Neuron (in vitro differentiated cells): ENCODE measurements at regions not wholly inside any gene's neighbourhood (a gene's known extent, or its start where the extent isn't known, plus 50 kb on each side); places are given as distances from the start of the nearest gene placed in this dataset.
"Not testable (repeated sequence)": the region's sequence is repeated elsewhere in the genome, so short reads cannot be mapped to it uniquely, and the experiment has no call there.

ENCODE experiments used
- H2AFZ ChIP-seq: one replicate; pipeline ENCODE4 v1.6.1; 2013; ENCODE audit warnings: low read depth, mild to moderate bottlenecking, inconsistent platforms, low read length, moderate library complexity
- H3K27me3 ChIP-seq: one replicate; pipeline ENCODE4 v1.6.1; 2013; ENCODE audit warnings: low read length; ENCODE audit not compliant: insufficient read depth
- H3K36me3 ChIP-seq: one replicate; pipeline ENCODE4 v1.6.1; 2013; ENCODE audit warnings: low read length; ENCODE audit not compliant: insufficient read depth
- H3K4me1 ChIP-seq: one replicate; pipeline ENCODE4 v1.6.1; 2013; ENCODE audit warnings: low read length; ENCODE audit not compliant: insufficient read depth
- H3K4me3 ChIP-seq: 2 replicates; pipeline ENCODE4 v1.5.1; 2013; ENCODE audit warnings: mild to moderate bottlenecking, low read length, moderate library complexity
- H3K9me3 ChIP-seq: one replicate; pipeline ENCODE4 v1.6.1; 2013; ENCODE audit warnings: low read length

GRCh38 chr2:225771701-225772100, 372.2 kb downstream of the NYAP2 start:
- Histone ChIP-seq H3K27me3 (no peaks in the 10 kb centered on the region), H3K4me1 (no peaks in the 10 kb centered on the region), H3K4me3 (no peak overlapping the region), H2AFZ (no peak overlapping the region), H3K36me3 (no peaks in the 10 kb centered on the region), H3K9me3 (no peaks in the 10 kb centered on the region)

- H3K36me3 ChIP-seq, result no peaks in the 10 kb centered on the region
- H3K27me3 ChIP-seq, result no peaks in the 10 kb centered on the region
- H3K4me1 ChIP-seq, result no peaks in the 10 kb centered on the region
- no peaks in the 10 kb centered on the region for H3K9me3 ChIP-seq
- H2AFZ ChIP-seq, result no peak overlapping the region
- no peak overlapping the region for H3K4me3 ChIP-seq
Measured at GRCh38 chr2:225768741-225769140, 369.2 kb downstream of the NYAP2 start.

GRCh38 chr2:225766431-225766830, 366.9 kb downstream of the NYAP2 start:
- H3K4me1 ChIP-seq, result no peaks in the 10 kb centered on the region
- no peaks in the 10 kb centered on the region for H3K36me3 ChIP-seq
- no peaks in the 10 kb centered on the region for H3K27me3 ChIP-seq
- no peak overlapping the region for H2AFZ ChIP-seq
- no peak overlapping the region for H3K4me3 ChIP-seq
- no peaks in the 10 kb centered on the region for H3K9me3 ChIP-seq

GRCh38 chr2:225765820-225766219, 366.3 kb downstream of the NYAP2 start:
- Histone ChIP-seq H3K9me3 (no peaks in the 10 kb centered on the region), H3K27me3 (no peaks in the 10 kb centered on the region), H2AFZ (no peak overlapping the region), H3K4me3 (no peak overlapping the region), H3K36me3 (no peaks in the 10 kb centered on the region), H3K4me1 (no peaks in the 10 kb centered on the region)

GRCh38 chr2:225764346-225764745, 364.8 kb downstream of the NYAP2 start:
- H3K4me3 ChIP-seq, result no peak overlapping the region
- H2AFZ ChIP-seq, result no peak overlapping the region
- no peaks in the 10 kb centered on the region for H3K4me1 ChIP-seq
- no peaks in the 10 kb centered on the region for H3K27me3 ChIP-seq
- H3K36me3 ChIP-seq, result no peaks in the 10 kb centered on the region
- no peaks in the 10 kb centered on the region for H3K9me3 ChIP-seq

GRCh38 chr2:225763711-225764110, 364.2 kb downstream of the NYAP2 start:
- H3K4me1 ChIP-seq, result no peaks in the 10 kb centered on the region
- no peaks in the 10 kb centered on the region for H3K9me3 ChIP-seq
- no peaks in the 10 kb centered on the region for H3K36me3 ChIP-seq
- no peak overlapping the region for H3K4me3 ChIP-seq
- no peak overlapping the region for H2AFZ ChIP-seq
- no peaks in the 10 kb centered on the region for H3K27me3 ChIP-seq

DNA sequence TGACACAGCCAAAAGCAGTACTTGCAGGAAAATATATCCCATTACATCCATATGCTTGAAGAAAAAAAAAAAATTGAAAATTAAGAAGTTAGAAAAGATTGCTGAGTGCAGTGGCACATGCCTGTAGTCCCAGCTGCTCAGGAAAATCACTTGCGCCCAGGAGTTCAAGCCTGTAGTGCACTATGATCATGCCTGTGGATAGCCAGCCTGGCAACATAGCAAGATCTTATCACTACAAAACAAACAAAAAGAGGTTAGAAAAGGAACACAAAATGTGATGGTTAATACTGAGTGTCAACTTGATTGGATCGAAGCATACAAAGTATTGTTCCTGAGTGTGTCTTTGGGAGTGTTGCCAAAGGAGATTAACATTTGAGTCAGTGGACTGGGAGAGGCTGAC, 361.9 kb downstream of the NYAP2 start:
- no peaks in the 10 kb centered on the region for H3K9me3 ChIP-seq
- no peaks in the 10 kb centered on the region for H3K36me3 ChIP-seq
- H3K4me1 ChIP-seq, result no peaks in the 10 kb centered on the region
- H2AFZ ChIP-seq, result no peak overlapping the region
- H3K27me3 ChIP-seq, result no peaks in the 10 kb centered on the region
- H3K4me3 ChIP-seq, result no peak overlapping the region

DNA sequence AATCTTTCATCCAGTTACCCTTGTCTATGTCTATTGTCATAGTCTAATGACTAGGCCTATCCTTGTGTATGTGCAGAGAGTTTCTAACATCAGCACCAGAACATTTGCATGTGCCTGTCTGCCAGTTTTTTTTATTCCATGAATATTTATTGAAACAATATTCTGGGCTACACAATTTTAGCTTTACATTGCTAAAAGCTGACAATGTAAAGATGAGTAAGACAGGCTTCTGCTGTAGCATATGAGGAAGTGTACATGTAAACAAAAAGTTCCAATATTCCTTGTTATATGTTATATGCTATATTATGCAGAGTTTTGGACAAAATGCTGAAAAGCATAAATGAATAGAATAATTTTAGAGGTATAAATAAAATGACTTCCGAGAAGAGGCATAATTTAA, 357.7 kb downstream of the NYAP2 start:
- peaks cover 3% of the 10 kb centered on the region for H3K4me1 ChIP-seq
- H2AFZ ChIP-seq, result no peak overlapping the region
- no peak overlapping the region for H3K4me3 ChIP-seq
- no peaks in the 10 kb centered on the region for H3K9me3 ChIP-seq
- no peaks in the 10 kb centered on the region for H3K36me3 ChIP-seq
- no peaks in the 10 kb centered on the region for H3K27me3 ChIP-seq

DNA sequence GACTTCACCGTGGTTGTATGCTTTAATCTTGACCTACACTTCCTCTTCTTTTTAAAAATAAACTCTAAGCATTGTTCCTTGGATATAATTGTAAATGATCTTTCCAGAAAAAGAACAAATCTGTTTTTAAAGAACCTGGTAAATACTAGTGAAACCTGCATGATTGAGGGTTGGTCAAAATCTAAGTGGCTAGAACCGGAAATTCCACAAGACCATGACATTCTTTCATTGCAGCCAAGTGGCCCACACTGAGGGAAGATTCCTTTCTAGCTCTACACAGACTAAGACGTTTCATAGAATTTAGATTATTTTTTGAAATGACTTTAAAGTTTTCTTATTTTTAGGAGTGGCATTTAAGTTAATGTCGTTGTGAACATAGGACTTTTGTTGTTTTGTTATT, 356.7 kb downstream of the NYAP2 start:
- no peaks in the 10 kb centered on the region for H3K36me3 ChIP-seq
- H3K4me3 ChIP-seq, result no peak overlapping the region
- peaks cover 3% of the 10 kb centered on the region for H3K4me1 ChIP-seq
- no peaks in the 10 kb centered on the region for H3K27me3 ChIP-seq
- peak overlapping the region; percentile 40 for H2AFZ ChIP-seq
- H3K9me3 ChIP-seq, result no peaks in the 10 kb centered on the region

GRCh38 chr2:225748609-225749008, 349.1 kb downstream of the NYAP2 start:
- H2AFZ ChIP-seq, result no peak overlapping the region
- no peaks in the 10 kb centered on the region for H3K9me3 ChIP-seq
- H3K4me3 ChIP-seq, result no peak overlapping the region
- no peaks in the 10 kb centered on the region for H3K36me3 ChIP-seq
- no peaks in the 10 kb centered on the region for H3K27me3 ChIP-seq
- H3K4me1 ChIP-seq, result no peaks in the 10 kb centered on the region

DNA sequence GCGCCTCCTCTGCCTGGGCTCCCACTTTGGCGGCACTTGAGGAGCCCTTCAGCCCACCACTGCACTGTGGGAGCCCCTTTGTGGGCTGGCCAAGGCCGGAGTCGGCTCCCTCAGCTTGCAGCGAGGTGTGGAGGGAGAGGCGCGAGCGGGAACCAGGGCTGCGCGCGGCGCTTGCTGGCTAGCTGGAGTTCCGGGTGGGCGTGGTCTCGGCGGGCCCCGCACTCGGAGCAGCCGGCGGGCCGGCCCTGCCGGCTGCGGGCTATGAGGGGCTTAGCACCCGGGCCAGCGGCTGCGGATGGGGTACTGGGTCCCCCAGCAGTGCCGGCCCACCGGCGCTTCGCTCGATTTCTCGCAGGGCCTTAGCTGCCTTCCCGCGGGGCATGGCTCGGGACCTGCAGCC, 344.5 kb downstream of the NYAP2 start:
- not testable (repeated sequence) for H3K4me1 ChIP-seq, H3K27me3 ChIP-seq

DNA sequence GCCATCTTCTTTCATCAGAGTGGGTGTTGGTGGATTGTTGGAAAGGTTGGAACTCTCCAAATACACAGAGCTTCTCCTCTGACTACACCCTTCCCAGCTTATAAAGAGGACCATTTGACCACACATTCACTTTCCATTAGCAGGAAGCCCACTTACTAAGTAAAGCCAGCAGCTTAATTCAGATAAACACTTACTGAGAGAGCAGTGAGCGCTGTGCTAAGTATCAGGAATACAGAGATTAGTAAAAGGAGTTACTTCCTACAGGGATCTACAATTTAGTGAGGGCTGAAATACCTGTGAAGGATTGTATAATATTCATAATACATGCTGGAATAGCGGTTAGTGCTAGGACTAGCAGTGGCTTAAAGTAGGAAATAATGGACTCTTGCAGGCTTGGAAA, 343.0 kb downstream of the NYAP2 start:
- H3K27me3 ChIP-seq, result no peaks in the 10 kb centered on the region
- H3K4me1 ChIP-seq, result no peaks in the 10 kb centered on the region
- H2AFZ ChIP-seq, result no peak overlapping the region
- H3K36me3 ChIP-seq, result no peaks in the 10 kb centered on the region
- no peaks in the 10 kb centered on the region for H3K9me3 ChIP-seq
- H3K4me3 ChIP-seq, result no peak overlapping the region

More for the DNA sequence above, 344.5 kb downstream of the NYAP2 start:
- H3K4me3 ChIP-seq, H2AFZ ChIP-seq, H3K36me3 ChIP-seq, H3K9me3 ChIP-seq: not testable (repeated sequence)

DNA sequence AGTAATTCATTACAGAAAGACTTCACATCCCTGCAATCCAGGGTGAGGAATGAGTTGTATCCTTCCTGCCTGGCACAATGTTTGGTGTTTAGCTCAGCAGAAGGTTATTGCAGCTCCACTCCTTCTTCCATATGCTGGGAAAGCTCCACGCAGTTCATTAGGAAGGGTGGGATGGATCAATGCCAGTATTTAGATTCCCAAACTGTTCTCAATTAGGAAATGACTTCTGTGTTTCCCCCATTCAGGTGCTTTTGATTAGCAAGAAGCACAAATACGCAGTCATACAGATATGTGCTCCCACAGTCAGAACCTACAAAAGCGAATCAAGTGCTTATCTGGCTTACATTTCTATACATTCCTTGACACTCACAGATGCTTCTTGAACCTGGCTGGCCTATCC, 340.6 kb downstream of the NYAP2 start:
- H3K27me3 ChIP-seq, result no peaks in the 10 kb centered on the region
- no peaks in the 10 kb centered on the region for H3K4me1 ChIP-seq
- H3K9me3 ChIP-seq, result no peaks in the 10 kb centered on the region
- H2AFZ ChIP-seq, result no peak overlapping the region
- no peaks in the 10 kb centered on the region for H3K36me3 ChIP-seq
- H3K4me3 ChIP-seq, result no peak overlapping the region

GRCh38 chr2:225739328-225739727, 339.8 kb downstream of the NYAP2 start:
- Histone ChIP-seq H2AFZ (no peak overlapping the region), H3K36me3 (no peaks in the 10 kb centered on the region), H3K27me3 (no peaks in the 10 kb centered on the region), H3K4me3 (no peak overlapping the region), H3K4me1 (no peaks in the 10 kb centered on the region), H3K9me3 (no peaks in the 10 kb centered on the region)
